AG20443 (cell line): ENCODE measurements at regions not wholly inside any gene's neighbourhood (a gene's known extent, or its start where the extent isn't known, plus 50 kb on each side); places are given as distances from the start of the nearest gene placed in this dataset.
"Not testable (repeated sequence)": the region's sequence is repeated elsewhere in the genome, so short reads cannot be mapped to it uniquely, and the experiment has no call there.

Experiments
- DNase-seq: peaks from one replicate; pipeline ENCODE4 v3.0.0; 2012; ENCODE audit warnings: low spot score, mixed read lengths

DNA sequence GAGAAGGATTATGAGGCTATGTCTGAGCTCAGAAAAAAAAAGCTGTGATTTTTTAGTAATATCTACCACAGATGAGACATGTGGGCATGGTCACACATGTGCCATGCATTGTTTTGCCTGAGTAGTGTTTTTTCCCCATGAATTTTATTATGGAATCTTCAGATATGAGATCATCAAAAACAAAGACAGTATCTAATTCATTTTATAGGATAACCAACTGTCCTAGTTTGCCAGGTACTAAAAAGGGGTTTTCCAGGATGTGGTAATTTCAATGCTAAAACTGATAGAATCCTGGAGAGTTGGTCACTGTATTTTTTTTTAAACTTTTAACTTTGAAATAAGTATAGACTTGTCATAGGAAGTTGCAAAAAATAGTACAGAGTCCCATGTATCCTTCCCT, 127.4 kb upstream of the MAP3K7 start:
- no peak for DNase-seq

DNA sequence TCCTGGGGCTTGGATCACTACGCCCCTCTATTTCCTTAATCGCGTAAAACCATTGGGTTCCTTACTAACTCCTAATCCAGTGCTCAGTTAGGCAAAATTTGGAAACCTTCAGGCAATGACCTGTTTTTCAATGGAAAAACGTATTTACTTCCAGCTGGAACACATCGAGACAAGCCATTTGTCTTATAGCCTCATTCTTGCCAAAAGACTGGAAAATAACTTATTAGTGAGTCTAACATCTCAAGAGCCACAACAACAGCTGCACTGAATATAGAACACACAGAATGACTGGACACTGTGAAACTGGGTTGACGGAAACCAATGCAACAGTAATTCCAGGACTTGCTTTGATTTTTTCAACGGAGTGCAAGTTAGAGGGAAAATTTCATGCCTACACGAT, 125.2 kb upstream of the MAP3K7 start:
- no peak for DNase-seq

DNA sequence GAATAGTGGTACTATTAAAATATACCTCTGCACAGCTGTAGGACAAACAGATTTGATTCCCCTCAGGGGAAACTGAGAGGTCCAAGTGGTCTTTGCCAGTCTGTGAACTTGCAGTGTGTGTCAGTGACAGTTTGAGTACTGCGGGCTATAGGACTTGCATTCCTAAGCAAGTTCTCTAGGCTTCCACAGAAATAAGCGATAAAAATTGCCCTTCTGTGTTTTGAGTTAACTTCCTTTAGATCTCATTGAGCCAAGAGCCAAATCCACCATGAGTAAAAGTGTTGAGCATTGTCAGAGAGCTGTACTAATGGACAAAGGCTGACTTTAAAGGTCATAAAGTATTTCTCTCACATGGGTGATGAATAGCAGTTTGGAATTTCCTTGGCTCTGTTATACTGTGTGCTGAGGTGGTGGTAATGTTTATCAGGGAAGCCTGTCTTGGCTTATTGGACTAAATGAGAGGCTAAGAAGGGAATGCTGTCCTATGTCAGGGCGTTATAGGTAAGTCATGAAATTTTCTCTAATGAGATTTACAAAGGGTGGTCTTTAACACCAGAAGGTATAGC, 122.6 kb upstream of the MAP3K7 start:
- no peak for DNase-seq

DNA sequence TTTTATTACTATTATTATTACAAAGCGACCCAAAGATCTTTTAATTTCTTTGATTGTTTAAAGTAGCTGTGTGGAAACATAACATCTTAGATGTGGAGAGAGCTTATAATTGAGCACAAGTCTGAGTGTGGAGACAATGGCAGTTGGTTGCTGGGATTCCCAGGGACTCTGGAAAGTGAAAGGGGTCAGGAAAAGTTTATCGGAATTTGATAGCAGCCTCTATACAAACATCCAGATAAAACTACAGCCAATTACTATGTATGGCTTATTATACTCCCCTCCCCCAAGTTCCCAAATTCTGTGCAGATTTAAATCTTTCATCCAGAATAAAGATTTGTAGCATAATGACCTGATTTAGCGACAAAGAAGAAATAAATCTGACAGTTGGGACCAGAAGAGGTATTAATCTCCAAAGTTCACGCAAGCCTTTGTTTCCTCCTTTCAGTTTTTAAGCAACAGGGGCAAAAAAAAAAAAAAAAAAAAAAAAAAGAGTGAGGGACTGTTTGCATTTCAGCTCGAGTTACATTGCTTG, 121.4 kb upstream of the MAP3K7 start:
- DNase-seq, result no peak

DNA sequence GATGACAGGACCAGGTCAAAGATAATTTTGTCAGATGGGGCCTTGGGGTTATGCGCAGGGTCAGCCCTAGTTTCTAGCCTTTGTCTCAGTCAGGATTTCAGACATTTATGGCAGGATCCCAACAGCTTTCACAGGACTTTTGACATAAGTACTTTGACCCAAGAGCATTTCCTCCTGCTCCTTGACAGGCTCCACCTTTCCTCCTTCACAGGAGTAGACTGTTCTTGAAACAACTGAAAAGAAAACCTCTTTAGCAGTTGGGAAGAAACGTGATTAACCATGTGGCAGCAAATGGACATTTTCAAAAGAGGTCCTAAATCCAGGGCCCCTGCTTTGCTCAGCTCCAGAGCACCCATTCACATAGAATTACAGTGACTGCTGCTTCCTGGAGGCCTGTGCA, 120.4 kb upstream of the MAP3K7 start:
- DNase-seq, result no peak

GRCh38 chr6:90703336-90703735, 116.5 kb upstream of the MAP3K7 start:
- DNase-seq, result no peak

GRCh38 chr6:90701926-90702325, 115.1 kb upstream of the MAP3K7 start:
- no peak for DNase-seq

GRCh38 chr6:90701146-90701781, 114.4 kb upstream of the MAP3K7 start:
- DNase-seq, result no peak

DNA sequence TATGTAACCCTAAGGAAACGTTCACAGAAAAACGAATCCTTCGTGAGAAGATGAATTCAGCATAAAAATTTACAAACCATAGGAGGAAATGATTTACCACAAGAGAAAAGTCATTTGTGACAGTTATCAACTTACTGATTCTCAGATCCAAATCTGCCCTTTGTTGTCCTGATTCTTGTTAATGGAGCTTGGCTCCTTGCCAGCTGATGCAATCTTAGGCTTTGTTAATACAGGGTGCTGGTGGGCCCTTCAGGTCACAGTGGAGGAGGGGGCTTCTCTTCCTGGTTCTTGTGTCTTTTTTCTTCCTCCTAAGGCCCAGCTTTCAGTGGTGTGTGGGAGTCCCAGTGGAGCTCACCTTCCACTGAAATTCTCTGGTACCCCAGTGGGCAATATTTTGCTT, 108.4 kb upstream of the MAP3K7 start:
- no peak for DNase-seq

DNA sequence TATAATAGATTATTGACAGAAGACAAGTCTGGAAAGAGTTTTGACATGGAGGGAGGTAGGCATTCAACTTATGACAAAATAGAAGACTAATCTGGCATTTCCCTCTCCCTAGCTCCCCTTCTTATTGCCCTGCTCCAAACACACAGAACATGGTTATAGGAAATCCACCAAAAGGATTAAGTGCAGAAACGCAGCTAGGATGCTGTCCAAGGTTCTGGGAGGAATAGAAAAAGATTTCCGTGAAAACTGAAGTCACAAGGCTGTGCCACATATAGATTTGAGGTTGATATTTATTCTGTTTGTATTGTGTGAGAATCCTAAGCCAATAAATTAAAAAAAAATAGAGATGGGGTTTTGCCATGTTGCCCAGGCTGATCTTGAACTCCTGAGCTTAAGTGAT, 107.9 kb upstream of the MAP3K7 start:
- no peak for DNase-seq

GRCh38 chr6:90691823-90692222, 105.0 kb upstream of the MAP3K7 start:
- DNase-seq, result no peak

DNA sequence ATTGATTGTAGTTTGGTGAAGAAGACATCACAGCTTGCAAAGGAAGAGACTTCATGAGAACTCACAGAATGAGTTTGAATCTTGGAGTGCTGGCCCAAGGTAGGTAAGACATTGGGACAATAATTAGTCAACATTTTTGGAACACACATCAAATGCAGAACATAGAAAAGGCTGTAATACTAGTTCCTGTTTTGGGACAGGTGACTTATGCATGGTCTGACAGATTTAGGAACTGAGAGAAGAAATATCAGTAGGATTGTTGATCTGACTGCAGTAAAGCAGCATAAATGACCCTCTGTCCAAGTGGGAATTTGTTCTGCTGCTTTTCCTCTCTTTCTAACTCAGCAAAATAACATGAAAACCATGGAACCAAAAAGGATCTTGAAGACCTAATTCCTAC, 102.3 kb upstream of the MAP3K7 start:
- DNase-seq, result no peak

DNA sequence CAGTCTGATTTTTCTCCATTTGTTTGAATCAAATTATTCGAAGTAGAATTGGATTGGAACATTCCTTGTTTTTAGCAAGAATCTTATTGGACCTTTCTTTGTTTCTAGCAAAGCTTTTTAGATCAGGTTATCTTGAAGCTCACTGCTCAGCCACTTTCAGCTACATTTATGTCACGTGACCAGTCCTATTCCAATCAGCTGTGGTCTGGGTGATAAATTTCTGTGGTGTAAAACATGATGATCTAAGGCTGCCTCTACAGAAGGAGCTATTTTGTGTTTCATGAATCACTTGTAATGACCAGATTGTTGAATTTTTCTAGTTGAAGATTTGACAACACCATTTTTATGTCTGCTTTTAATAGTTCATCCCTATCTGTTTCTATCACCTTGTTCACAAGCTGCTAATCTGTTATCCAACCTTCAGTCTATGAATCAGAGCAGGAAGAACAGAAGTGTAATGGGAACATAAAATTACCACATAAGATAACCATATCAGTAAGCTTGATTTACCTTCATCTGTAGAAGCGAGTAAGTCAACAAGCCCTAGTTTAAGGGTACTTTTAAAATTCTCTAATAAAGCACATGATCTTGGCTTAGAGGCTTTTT, 101.0 kb upstream of the MAP3K7 start:
- no peak for DNase-seq

DNA sequence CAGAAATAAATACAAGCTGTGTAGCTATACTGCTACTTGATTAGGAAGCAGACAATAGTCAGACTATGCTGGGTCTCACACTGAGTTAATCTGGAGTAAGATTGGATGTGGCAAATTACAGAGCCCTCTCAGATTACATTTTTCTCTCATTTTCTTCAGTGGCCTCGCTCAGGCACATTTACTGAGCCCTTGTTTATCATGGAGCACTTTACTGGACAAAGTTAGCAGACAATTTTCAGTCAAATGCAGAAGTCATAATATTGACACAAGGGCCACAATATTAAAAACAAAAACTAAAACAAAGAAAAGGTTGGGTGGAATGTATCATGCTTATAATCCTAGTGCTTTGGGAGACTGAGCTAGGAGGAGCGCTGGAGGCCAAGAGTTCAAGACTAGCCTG, 95.0 kb upstream of the MAP3K7 start:
- no peak for DNase-seq

DNA sequence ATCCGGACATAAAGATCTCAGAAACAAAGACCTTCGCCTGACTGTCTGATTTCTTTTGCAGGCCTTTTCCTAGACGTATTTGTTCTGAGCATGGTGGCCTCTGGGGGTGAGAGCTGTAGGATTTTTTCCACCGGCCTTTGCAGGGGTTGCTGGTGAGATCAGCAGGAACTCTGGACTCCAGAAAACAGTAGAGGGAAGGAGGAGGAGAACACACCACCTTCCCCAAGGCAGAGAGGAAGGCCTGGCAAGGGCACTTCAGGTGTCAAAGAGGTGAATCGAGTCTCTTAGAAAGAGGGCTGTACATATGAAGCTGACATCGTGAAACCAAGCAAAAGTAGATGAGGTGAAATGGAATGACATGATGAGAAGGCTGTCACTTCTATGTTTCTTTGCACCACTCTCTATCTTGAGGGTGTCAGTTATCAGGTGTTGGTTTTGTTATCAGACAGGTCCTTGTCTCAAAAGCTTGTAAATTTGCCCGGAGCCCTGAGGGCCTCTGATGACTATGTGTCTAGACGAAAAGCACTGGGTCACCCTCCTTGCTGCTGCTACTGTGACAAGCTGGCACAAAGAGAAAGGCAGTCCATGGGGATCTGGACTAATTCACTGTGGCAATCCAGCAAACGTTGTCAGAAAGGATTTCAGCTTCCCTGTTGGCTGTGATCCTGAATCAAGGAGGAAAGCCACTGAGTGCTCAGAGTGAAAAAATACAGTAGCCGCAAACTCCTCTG, 91.3 kb upstream of the MAP3K7 start:
- no peak for DNase-seq

GRCh38 chr6:90677440-90677839, 90.6 kb upstream of the MAP3K7 start:
- DNase-seq, result no peak

- no peak for DNase-seq
Observed at GRCh38 chr6:90676516-90677300, 89.8 kb upstream of the MAP3K7 start.

DNA sequence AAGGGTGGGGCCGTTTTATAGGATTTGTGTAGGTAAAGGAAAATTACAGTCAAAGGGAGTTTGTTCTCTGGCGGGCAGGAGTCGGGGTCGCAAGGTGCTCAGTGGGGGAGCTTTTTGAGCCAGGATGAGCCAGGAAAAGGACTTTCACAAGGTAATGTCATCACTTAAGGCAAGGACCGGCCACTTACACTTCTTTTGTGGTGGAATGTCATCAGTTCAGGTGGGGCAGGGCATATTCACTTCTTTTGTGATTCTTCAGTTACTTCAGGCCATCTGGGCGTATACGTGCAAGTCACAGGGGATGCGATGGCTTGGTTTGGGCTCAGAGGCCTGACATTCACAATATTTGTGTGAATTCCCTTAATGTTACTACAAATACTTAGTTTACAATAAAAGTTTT, 88.2 kb upstream of the MAP3K7 start:
- DNase-seq, result not testable (repeated sequence)

GRCh38 chr6:90674077-90674476, 87.2 kb upstream of the MAP3K7 start:
- not testable (repeated sequence) for DNase-seq

DNA sequence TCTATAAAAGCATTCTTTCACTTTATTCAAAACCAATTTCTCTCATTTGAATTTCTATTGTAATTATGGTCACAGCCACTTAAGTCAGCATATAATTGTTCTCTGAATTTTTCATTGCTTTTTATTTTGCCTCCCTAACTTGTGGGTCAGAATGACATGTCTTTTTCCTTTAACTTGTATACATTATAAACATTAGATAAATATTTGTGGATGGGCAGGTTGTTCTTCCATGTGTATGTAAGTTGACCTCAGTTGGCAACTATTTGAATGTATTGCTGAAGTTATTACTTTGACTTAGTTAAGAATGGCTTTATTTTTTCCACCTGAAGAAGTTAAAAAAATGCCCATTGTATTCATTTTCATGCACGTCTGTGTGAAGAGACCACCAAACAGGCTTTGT, 83.0 kb upstream of the MAP3K7 start:
- DNase-seq, result no peak

- DNase-seq, result no peak
Observed at GRCh38 chr6:90669420-90669819, 82.5 kb upstream of the MAP3K7 start.

DNA sequence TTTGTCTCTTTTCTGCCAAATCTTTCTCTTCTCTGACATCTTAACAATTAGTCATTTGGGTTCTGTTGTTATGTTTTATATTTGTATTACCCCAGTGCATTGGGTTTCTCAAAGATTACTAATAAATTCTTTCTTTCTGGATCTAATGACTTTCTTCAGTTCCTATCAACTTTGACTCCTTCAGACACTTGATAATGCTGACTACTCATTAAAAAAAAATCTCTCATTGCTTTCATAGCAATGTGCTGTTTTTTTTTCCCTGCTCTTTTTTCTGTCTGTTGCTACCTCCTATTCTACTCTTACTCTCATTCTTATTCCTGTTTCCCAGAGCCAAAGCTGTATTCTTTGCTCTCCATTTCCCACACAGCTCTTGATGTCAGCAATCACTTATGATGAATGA, 81.3 kb upstream of the MAP3K7 start:
- DNase-seq, result no peak
